Prostate gland (tissue), 2 donors: ENCODE measurements at regions not wholly inside any gene's neighbourhood (a gene's known extent, or its start where the extent isn't known, plus 50 kb on each side); places are given as distances from the start of the nearest gene placed in this dataset.

Experiments used
- CTCF ChIP-seq, 4 experiments: fragments of 200-600 bp in 2 of 4; fragments of 450-650 bp in 2 of 4; sonication (generic) in 2 of 4; IDR thresholded peaks; 1 replicate in 3 of 4; 2 replicates in 1 of 4; pipeline ENCODE4 v1.5.1; 2016 to 2019; ENCODE audit warnings: antibody characterized with exemption in 4 of 4, mild to moderate bottlenecking in 2 of 4, moderate library complexity in 2 of 4
- POLR2A ChIP-seq: fragments of 450-650 bp; IDR thresholded peaks from one replicate; pipeline ENCODE4 v1.6.1; 2016; ENCODE audit warnings: antibody characterized with exemption, mild to moderate bottlenecking

GRCh38 chr1:213724640-213725536 lies 262.9 kb upstream of the PROX1 start:
- no peak for TF ChIP-seq CTCF (IDR thresholded peaks at IDR 0.05)
- TF ChIP-seq POLR2A, result no peak
